AG09309 (cell line): ENCODE measurements at regions not wholly inside any gene's neighbourhood (a gene's known extent, or its start where the extent isn't known, plus 50 kb on each side); places are given as distances from the start of the nearest gene placed in this dataset.

ENCODE experiments used
- DNase-seq: peaks from one replicate; pipeline ENCODE4 v3.0.0-alpha.2; 2010; ENCODE audit warnings: low read depth
- H3K4me3 ChIP-seq: 2 replicates; pipeline ENCODE4 v1.5.1; 2011; ENCODE audit warnings: mild to moderate bottlenecking, low read depth, low read length, moderate library complexity; ENCODE audit not compliant: control insufficient read depth
- CTCF ChIP-seq: IDR thresholded peaks from 2 replicates; pipeline ENCODE4 v1.5.1; 2011; ENCODE audit warnings: mild to moderate bottlenecking, low read depth, low read length, inconsistent platforms; ENCODE audit not compliant: insufficient read depth, control insufficient read depth; ENCODE audit errors: missing control alignments

DNA sequence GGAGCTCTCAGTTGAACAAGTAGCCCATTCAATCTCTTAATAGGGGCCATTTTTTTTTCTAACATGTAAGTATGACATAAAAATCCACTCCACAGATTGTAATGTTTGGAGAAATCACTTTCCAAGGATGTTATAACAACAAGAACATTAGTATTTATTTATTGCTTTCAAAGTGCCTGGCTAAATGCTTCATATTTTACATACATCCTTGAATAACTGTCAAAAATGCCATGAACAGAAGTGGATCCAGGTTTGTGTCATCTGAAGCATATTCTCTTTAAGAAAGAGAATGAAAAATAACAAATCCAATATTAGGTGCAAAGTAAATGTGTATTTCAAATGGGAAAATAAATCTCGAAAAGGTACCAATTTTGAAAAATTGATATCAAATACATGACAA is 344.0 kb upstream of the FAT3 start:
- no peak for TF ChIP-seq CTCF
- no peak for DNase-seq
- H3K4me3 ChIP-seq, result no peak overlapping the region

DNA sequence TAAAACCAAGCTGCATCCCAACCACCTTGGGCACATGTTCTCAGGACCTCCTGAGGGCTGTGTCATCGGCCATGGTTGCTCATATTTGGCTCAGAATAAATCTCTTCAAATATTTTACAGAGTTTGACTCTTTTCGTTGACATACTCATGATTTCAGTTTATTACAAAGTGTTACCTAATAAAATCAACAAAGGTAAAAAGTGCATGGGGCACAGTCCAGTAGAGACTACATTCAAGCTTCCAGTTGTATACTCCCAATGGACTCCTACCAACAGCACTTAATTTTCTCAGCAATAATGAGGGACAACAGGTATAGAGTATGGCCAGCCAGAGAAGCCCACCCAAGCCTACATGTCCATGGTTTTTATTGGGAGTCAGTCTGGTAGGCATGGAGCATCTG is 347.9 kb upstream of the FAT3 start:
- DNase-seq, result no peak

DNA sequence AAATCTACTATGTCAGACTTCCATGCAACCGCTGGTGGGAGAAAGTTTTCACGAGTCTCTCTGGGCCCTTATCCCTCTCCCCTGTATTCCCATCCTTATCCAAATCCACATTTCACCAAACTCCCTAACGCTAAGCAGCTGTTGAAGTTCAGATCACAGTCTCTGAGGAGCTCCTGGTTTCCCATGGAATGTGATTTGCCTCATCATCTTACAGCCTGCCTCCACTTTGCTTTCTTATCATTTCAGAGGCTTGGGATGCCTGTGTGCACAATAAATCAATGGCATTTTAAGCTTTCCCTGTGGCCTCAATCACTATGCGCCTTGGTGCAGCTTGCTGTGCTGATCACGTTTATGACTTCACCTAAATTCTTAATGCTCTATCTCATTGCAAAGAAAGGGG is 352.4 kb upstream of the FAT3 start:
- no peak for TF ChIP-seq CTCF
- DNase-seq, result no peak
- no peak overlapping the region for H3K4me3 ChIP-seq

More for the DNA sequence above, 347.9 kb upstream of the FAT3 start:
- no peak overlapping the region for H3K4me3 ChIP-seq
- TF ChIP-seq CTCF, result no peak

GRCh38 chr11:91871791-91872190 is 352.8 kb upstream of the FAT3 start:
- TF ChIP-seq CTCF, result no peak
- DNase-seq, result no peak
- no peak overlapping the region for H3K4me3 ChIP-seq

GRCh38 chr11:91871048-91871447 is 353.6 kb upstream of the FAT3 start:
- H3K4me3 ChIP-seq, result no peak overlapping the region
- TF ChIP-seq CTCF, result no peak
- DNase-seq, result no peak

DNA sequence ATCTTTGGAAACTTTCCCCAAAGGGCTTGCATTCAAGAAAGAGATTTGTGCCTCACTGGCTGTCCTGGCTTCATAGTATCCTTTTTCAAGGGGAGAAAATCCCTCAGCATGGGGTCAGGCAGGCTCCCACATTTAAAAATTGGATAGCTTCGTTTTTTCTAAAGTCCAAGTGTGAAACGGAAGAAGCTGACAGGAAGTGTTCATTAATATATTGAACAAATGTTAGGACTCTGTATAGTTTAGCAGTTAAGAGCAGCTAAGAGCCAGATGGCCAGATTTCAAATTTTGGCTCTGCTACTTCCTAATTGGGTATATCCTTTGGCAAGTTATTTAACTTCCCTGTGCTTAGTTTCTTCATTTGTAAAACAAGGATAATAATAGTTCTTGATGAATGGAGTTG is 354.9 kb upstream of the FAT3 start:
- no peak for TF ChIP-seq CTCF
- no peak overlapping the region for H3K4me3 ChIP-seq
- DNase-seq, result no peak

DNA sequence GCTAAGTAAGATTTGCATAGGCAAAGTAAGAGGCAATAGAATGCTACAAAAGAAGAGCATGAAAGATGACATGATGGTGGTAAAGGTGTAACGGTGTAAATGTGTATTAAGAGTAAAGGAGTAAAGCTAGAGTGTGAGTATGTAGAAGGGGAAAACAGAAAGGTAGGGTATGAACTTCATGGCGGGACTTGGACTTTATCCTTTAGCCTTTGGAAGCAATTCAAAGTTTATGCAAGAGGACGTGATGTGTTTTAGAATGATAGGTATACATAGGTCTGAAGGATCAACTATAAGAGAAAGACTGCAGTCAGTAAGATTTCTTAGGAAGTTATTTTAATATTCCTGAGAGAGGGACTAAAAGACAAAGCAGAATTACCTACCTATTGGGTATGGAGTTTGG is 358.0 kb upstream of the FAT3 start:
- no peak for TF ChIP-seq CTCF
- DNase-seq, result no peak
- no peak overlapping the region for H3K4me3 ChIP-seq
